H7 (cell line): ENCODE measurements at regions not wholly inside any gene's neighbourhood (a gene's known extent, or its start where the extent isn't known, plus 50 kb on each side); places are given as distances from the start of the nearest gene placed in this dataset.

Experiments
- DNase-seq: peaks from one replicate; pipeline ENCODE4 v3.0.0; 2012
- H3K27me3 ChIP-seq: 2 replicates; pipeline ENCODE4 v1.6.0; 2011; ENCODE audit warnings: mild to moderate bottlenecking, low read length; ENCODE audit not compliant: control insufficient read depth, insufficient read depth
- H3K36me3 ChIP-seq: replicated peaks from 2 replicates; pipeline ENCODE4 v1.5.1; 2011; ENCODE audit warnings: low read length; ENCODE audit not compliant: control insufficient read depth, insufficient read depth
- H3K4me3 ChIP-seq: 2 replicates; pipeline ENCODE4 v1.5.1; 2011; ENCODE audit warnings: low read depth, mild to moderate bottlenecking, control low read depth, low read length, moderate library complexity; ENCODE audit not compliant: insufficient read depth

DNA sequence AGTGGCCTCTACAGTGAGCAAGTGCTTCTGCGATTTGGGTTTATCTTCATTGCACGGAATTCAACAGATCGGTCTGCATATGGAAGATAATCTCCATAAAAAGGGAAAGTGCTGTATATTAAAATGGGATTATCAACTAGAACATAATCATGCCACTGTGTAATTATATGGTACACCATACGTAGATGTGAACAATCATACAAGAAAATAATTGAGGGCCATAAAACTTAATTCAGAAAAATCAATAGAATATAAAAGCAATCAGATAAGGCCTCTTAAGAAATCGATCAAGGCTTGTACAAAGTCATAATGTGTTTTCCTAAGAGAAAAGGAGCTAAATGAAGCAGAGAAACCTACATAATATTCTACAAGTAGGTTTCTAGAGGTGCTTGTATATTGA, 157.5 kb upstream of the MGMT start:
- no peaks in the 10 kb centered on the region for H3K27me3 ChIP-seq
- no peaks in the 10 kb centered on the region for H3K36me3 ChIP-seq
- no peak for DNase-seq
- H3K4me3 ChIP-seq: no peak overlapping the region

DNA sequence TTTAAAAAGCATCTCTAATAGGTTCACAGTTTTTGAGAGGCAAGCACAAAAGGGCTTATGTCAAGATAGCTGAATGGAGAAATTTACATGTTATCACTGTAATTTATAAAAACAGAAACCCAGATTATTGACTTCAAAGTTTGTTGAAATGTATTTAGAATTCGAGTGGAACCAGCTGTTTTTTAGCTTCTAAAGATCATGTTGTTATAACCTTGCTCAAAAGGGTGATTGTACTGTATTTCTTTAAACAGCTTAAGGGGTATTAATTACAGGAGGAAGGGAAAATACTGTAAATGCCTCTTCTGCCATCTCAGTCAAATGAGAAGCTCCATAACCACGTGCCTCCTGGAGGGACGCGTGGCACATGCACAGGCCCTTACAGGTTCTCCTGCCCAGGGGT, 156.2 kb upstream of the MGMT start:
- H3K27me3 ChIP-seq: no peaks in the 10 kb centered on the region
- DNase-seq: no peak
- no peak overlapping the region for H3K4me3 ChIP-seq
- H3K36me3 ChIP-seq: no peaks in the 10 kb centered on the region

DNA sequence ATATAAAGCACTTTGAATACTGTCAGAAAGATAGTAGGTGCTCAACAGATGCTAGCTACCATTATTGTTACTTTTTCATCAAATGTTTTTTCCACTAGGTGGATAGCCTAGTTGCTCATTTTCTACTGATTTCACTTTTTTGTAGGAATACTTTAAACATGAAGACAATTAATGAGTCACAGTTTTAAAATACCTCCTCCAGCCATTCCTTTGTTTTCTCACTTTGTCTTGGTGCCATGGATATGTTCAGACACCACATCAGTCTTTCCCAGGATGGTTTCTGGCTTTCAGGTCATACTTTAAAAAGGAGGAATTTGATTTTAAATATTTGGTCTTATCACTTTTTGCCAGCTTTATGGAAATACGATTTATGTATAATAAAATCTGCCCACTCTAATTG, 147.1 kb upstream of the MGMT start:
- Histone ChIP-seq H3K27me3 (no peaks in the 10 kb centered on the region), H3K36me3 (no peaks in the 10 kb centered on the region), H3K4me3 (no peak overlapping the region)
- DNase-seq: no peak

DNA sequence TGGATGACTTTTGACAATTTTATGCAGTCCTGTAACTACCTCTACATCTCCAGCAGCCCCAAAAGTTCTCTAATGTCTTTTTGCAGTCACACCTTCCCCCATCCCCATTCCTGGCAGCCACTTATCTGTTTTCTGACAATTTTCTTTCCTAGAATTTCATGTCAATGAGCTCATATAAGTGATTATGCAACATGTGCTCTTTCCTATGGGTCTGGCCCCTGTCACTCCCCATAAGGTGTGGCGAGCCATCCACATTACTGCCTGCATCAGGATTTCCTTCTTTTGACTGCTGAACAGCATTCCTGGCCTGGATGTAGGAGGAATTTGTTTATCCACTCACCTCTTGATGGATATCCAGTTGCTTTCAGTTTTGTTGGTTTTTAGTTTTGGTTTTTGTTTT, 146.7 kb upstream of the MGMT start:
- no peaks in the 10 kb centered on the region for H3K36me3 ChIP-seq
- DNase-seq: no peak
- no peaks in the 10 kb centered on the region for H3K27me3 ChIP-seq
- H3K4me3 ChIP-seq: no peak overlapping the region

DNA sequence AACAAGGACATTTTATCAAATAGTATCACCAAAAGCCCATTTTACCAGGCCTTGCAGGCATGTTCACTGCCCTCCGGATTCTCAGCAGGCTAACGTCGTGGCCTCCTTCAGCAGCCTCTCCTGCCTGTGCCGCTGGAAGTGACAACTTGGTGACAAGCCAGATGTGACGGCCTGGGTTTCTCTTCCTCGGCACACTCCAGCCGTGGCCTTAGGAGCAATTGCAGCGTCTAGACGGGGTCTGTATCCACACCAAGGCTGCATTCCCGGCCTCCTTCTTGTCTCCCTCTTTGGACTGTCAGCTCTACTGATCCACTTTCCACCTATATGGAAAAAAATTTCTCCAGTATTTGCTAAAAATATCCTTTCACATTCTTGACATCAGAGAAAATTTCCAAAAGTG, 145.3 kb upstream of the MGMT start:
- Histone ChIP-seq H3K36me3 (no peaks in the 10 kb centered on the region), H3K27me3 (no peaks in the 10 kb centered on the region)
- DNase-seq: no peak

DNA sequence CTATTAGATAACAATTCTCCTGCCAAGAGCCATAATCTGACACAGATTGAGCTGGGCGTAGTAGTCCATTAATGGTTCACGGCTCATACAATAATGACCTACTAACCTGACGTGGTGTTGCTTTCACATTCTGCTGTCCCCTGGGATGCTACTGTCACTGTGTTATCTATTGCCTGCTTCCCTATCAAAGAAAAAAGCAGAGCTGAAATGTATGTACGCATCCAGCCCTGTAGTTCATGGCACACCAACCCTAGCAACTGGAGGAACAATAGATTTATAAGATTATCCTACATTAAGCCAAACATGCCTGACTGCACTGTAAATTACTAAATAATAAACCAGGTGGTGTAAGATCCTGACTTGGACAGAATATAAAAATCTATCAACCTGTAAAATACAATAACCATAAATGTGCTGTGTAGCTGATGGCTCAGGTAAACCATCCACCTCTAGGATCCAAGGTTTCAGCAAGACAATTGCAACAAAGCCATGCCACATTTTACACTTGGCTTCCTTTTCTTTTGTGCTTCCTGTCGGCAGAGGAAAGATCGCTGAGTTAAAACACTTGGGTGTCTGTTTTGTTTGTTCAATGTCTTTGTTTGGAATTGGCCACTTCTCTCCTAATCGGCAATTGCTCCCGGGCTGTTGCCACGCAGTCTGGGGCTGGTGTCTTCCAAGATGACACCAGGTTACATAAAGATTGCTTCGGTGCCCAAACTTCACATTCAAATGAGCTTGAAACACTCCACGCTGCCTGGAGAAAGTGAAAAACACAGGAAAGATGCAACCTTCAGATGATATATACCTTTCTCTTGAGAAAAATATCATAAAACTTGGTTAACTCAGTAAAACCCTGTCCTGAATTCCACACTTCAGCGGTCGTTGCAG, 143.9 kb upstream of the MGMT start:
- DNase-seq: no peak
- no peaks in the 10 kb centered on the region for H3K36me3 ChIP-seq
- H3K27me3 ChIP-seq: no peaks in the 10 kb centered on the region
- H3K4me3 ChIP-seq: no peak overlapping the region

More for the DNA sequence above, 145.3 kb upstream of the MGMT start:
- H3K4me3 ChIP-seq: no peak overlapping the region

DNA sequence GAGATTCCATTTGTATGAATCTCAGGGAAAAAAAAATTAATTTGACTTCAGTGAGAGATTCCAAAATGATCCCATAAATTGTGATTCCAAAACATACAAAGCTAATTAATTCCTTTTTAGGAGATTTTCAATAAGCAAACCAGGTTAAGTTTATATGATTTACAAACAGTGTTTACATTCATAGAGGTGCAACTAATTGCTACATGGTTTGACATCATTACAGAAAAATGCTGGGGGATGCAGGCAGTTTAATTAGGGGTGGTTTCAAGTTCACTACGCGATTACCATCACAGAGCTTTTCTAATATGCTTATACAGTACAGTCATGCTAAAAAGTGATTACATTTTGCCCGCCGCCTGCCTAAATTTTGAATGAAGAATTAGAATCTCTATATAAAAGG, 143.2 kb upstream of the MGMT start:
- Histone ChIP-seq H3K36me3 (no peaks in the 10 kb centered on the region), H3K27me3 (no peaks in the 10 kb centered on the region), H3K4me3 (no peak overlapping the region)
- no peak for DNase-seq

DNA sequence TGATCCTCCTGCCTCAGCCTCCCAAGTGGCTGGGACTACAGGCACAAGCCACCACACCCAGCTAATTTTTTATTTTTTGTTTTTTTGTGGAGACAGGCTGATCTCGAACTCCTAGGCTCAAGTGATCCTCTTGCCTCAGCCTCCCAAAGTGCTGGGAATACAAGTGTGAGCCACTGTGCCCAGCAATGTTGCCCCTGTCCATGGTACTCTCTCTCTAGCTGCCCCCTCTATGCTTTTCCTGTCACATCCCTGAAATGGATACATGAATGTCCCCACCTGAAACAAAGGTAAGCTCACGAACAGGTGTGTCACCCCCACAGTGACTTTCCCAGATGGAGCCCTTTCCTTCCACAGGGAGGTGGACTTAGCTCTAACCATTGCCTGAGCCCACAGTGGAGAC, 141.1 kb upstream of the MGMT start:
- H3K4me3 ChIP-seq: no peak overlapping the region
- no peak for DNase-seq
- no peaks in the 10 kb centered on the region for H3K27me3 ChIP-seq
- no peaks in the 10 kb centered on the region for H3K36me3 ChIP-seq

DNA sequence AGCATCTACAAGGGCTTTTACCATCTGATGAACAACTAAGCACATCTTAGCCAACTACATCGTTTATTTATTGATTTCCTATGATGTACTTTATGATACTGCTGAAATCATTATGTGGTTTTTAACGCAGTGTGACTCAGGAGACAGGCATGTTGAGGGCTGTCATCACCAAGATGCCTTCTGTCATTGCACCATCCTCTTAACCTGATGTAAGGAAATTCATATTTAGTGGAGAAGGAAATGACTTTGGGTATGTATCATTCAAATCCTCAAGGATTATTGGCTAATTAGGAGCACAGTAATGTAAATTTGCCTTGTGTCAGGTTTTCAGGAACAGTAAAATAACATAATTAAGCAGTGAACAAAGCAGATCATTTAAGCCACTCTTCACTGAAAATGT, 138.5 kb upstream of the MGMT start:
- Histone ChIP-seq H3K27me3 (no peaks in the 10 kb centered on the region), H3K36me3 (no peaks in the 10 kb centered on the region), H3K4me3 (no peak overlapping the region)
- no peak for DNase-seq

DNA sequence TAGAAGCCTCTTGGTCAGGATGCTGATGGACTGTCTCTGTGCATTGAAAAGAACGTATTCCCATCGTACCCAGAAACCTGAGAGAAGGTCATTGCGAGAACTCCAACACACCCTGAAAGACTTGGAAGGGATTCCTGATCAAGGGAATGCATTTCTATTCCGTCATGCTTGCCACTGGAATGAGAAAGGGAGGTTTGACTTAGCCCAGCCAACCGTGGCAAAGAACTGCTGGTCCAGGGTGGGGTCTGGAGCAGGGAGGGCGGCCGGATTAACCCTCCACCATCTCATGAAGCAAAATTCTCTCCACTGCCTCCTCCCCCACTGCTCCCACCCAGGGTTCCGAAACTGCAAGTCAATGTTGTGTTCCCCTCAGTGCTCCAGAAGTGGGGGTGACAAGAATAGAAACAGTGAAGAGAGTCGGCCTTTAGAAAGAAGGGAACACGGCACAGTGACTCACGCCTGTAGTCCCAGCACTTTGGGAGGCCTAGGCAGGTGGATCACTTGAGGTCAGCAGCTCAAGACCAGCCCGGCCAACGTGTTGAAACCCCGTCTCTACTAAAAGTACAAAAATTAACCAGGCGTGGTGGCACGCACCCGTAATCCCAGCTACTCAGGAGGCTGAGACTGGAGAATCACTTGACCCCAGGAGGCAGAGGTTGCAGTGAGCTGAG, 137.5 kb upstream of the MGMT start:
- Histone ChIP-seq H3K4me3 (no peak overlapping the region), H3K36me3 (no peaks in the 10 kb centered on the region), H3K27me3 (no peaks in the 10 kb centered on the region)
- no peak for DNase-seq

DNA sequence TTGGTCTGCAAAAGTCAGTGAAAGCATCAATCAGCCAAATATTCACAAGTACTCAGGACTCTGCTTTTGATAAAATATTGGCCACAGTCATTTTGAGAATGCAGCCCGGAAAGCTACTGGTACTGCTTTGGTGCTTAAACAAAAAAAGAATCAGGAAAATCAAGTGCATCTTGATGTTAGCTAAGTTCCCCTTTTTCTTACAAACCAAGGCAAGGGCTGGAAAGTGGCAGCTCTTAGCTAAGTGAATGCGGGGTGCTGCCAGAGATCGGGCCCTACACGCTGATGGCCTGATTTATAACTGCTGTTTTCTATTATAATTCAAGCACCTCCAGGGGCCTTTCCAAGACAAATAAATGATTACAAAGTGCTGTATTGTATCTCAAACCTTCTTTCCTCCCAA, 136.8 kb upstream of the MGMT start:
- DNase-seq: no peak
- H3K27me3 ChIP-seq: no peaks in the 10 kb centered on the region

DNA sequence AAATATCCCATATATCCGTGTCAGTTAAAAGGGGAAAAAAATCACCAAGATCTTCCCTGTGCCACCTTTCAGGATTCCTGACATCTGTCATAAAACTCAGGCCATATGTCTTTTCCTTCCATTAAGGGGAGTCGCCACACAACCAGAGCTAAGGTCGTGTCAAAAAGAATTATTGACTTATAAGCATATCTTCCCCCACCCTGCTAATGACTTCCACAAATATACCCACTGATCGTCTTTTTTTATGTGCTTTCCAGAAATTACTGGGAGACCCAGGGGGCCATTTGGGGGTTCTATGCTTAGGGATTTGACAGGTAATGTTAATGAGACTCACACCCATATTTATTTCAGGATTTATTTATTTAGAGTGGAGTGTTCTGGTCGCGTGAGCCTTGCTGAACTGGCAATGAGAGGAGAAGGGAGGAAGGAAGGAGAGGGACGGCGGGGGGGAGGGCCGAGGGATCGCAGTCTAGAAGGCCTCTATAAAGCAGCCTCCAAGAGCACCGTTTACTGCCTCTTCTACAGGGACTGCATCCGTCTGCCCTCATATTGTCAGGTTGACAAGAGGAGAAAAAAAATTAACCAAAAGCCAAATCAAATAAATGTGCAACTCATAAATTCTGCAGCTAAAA, 135.7 kb upstream of the MGMT start:
- no peaks in the 10 kb centered on the region for H3K36me3 ChIP-seq
- no peaks in the 10 kb centered on the region for H3K27me3 ChIP-seq
- DNase-seq: no peak
- no peak overlapping the region for H3K4me3 ChIP-seq

More for the DNA sequence above, 136.8 kb upstream of the MGMT start:
- no peaks in the 10 kb centered on the region for H3K36me3 ChIP-seq
- no peak overlapping the region for H3K4me3 ChIP-seq

DNA sequence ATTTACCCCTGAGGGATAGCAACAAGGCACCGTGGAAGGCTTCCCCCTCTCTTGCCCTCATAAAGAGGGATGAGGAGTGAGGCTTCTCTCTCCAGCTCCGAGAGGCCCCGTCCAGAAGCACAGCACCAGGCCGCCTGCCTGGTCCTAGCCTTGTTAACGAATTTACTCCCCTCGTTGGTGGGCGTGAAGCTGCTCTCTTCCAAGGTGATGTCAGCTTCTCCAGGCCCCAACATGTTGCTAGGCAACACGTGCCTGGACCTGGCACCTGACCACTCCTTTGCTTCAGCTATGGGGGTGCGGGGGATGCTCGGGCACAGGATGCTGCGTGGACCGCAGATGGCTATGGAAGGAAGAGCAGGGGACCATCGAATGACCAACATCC, 135.2 kb upstream of the MGMT start:
- Histone ChIP-seq H3K27me3 (no peaks in the 10 kb centered on the region), H3K4me3 (no peak overlapping the region), H3K36me3 (no peaks in the 10 kb centered on the region)
- DNase-seq: no peak

DNA sequence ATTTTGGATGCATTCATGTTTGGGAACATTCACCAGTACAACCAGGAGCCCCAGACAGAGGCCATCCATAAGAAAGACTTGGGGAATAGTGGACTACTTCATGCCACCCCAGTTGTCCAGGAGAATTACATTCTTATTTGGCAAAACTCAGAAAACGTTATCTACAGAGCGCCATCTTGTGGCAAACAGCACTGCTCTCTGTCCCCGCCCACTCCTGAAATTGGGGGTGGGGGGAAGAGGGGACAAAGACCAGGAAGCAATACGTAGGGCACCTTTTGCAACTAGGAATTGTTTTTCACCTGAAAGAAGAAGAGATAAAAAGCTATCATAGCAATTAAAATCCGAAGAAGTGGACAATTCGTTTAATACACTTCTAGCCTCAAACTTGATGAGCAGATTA, 134.6 kb upstream of the MGMT start:
- DNase-seq: peak; percentile 88
- H3K27me3 ChIP-seq: no peaks in the 10 kb centered on the region
- H3K36me3 ChIP-seq: no peaks in the 10 kb centered on the region
- no peak overlapping the region for H3K4me3 ChIP-seq

DNA sequence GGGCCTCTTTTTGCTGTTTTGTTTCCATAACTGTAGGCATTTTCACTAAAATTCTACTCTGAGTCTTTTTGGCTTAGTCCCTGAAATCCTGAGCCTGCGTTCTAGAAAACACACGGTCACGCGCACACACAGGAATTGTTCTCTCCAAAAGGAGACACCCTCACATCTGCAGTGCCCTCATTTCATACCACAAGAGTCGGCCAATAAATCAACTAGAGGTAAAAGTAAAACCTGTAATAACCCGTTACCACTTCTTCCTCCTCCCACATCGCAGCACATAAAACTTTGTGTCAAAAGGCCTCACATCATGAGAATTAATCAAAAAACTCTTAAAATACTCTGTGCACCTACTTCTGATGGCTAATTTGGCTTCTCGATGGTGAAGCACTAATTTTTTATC, 133.3 kb upstream of the MGMT start:
- H3K36me3 ChIP-seq: no peaks in the 10 kb centered on the region

More for the DNA sequence above, 133.3 kb upstream of the MGMT start:
- H3K27me3 ChIP-seq: no peaks in the 10 kb centered on the region
- DNase-seq: no peak
- H3K4me3 ChIP-seq: no peak overlapping the region
